Fibroblast of skin of right biceps (primary cell): ENCODE measurements at regions not wholly inside any gene's neighbourhood (a gene's known extent, or its start where the extent isn't known, plus 50 kb on each side); places are given as distances from the start of the nearest gene placed in this dataset.
"Not testable (repeated sequence)": the region's sequence is repeated elsewhere in the genome, so short reads cannot be mapped to it uniquely, and the experiment has no call there.

ENCODE experiments used
- DNase-seq: peaks from one replicate; pipeline ENCODE4 v3.0.0-alpha.2; 2013

GRCh38 chr4:11119474-11119873, 309.2 kb downstream of the HS3ST1 start:
- DNase-seq = no peak

- DNase-seq = no peak
Measured at GRCh38 chr4:11118513-11118912, 310.2 kb downstream of the HS3ST1 start.

GRCh38 chr4:11116940-11117339, 311.8 kb downstream of the HS3ST1 start:
- DNase-seq = no peak

GRCh38 chr4:11111876-11112275, 316.8 kb downstream of the HS3ST1 start:
- no peak for DNase-seq

GRCh38 chr4:11111370-11111769, 317.3 kb downstream of the HS3ST1 start:
- no peak for DNase-seq

- no peak for DNase-seq
Measured at GRCh38 chr4:11106759-11107158, 321.9 kb downstream of the HS3ST1 start.

- DNase-seq = peak; percentile 45
Measured at GRCh38 chr4:11106190-11106589, 322.5 kb downstream of the HS3ST1 start.

GRCh38 chr4:11105715-11106114, 323.0 kb downstream of the HS3ST1 start:
- DNase-seq = no peak

- no peak for DNase-seq
Measured at GRCh38 chr4:11098461-11098860, 330.2 kb downstream of the HS3ST1 start.

GRCh38 chr4:11097725-11098124, 331.0 kb downstream of the HS3ST1 start:
- DNase-seq = no peak

- DNase-seq = no peak
Measured at GRCh38 chr4:11081006-11081405, 347.7 kb downstream of the HS3ST1 start.

GRCh38 chr4:11079171-11079570, 349.5 kb downstream of the HS3ST1 start:
- peak; percentile 79 for DNase-seq

- no peak for DNase-seq
Measured at GRCh38 chr4:11074581-11075241, 354.0 kb downstream of the HS3ST1 start.

- peak; percentile 80 for DNase-seq
Measured at GRCh38 chr4:11073621-11074051, 355.1 kb downstream of the HS3ST1 start.

GRCh38 chr4:11072999-11073398, 355.7 kb downstream of the HS3ST1 start:
- DNase-seq = no peak

GRCh38 chr4:11072463-11072862, 356.2 kb downstream of the HS3ST1 start:
- DNase-seq = no peak

GRCh38 chr4:11070813-11071212, 357.9 kb downstream of the HS3ST1 start:
- no peak for DNase-seq

- DNase-seq = no peak
Measured at GRCh38 chr4:11069581-11070211, 359.0 kb downstream of the HS3ST1 start.

GRCh38 chr4:11069083-11069482, 359.6 kb downstream of the HS3ST1 start:
- DNase-seq = no peak

GRCh38 chr4:11066584-11066983, 362.1 kb downstream of the HS3ST1 start:
- not testable (repeated sequence) for DNase-seq

- DNase-seq = not testable (repeated sequence)
Measured at GRCh38 chr4:11060637-11061036, 368.1 kb downstream of the HS3ST1 start.

- DNase-seq = not testable (repeated sequence)
Measured at GRCh38 chr4:11054937-11055336, 370.4 kb upstream of the CLNK start.

GRCh38 chr4:11053601-11054220, 369.1 kb upstream of the CLNK start:
- peak; percentile 27 for DNase-seq

- DNase-seq = no peak
Measured at GRCh38 chr4:11051181-11051580, 366.6 kb upstream of the CLNK start.
